ENCODE measurements at regions not wholly inside any gene's neighbourhood (a gene's known extent, or its start where the extent isn't known, plus 50 kb on each side); places are given as distances from the start of the nearest gene placed in this dataset.

- no peak for TF ChIP-seq CTCF (IDR thresholded peaks at IDR 0.05; ENCODE audit: low read depth, low read length, poor library complexity, severe bottlenecking)
- TF ChIP-seq EZH2phosphoT487 (IDR thresholded peaks at IDR 0.05; ENCODE audit: borderline replicate concordance, low read length): no peak
Measured at GRCh38 chr7:86226191-86226590, 417.5 kb upstream of the GRM3 start.
